OCI-LY3 (cell line): ENCODE measurements at regions not wholly inside any gene's neighbourhood (a gene's known extent, or its start where the extent isn't known, plus 50 kb on each side); places are given as distances from the start of the nearest gene placed in this dataset.
A peak's percentile ranks its signal among the peaks of the same experiment; 100 is the strongest.

Source experiments
- H2AFZ ChIP-seq: fragments of 200-600, 300-600 bp; shearing (Covaris generic); 2 replicates; pipeline ENCODE4 v1.6.0; 2014; ENCODE audit warnings: antibody characterized with exemption, low read depth, low read length
- H3K27ac ChIP-seq: fragments of 200-600, 300-600 bp; sonication (generic); 2 replicates; pipeline ENCODE4 v1.5.1; 2014; ENCODE audit warnings: mild to moderate bottlenecking, low read length, moderate library complexity, mixed read lengths
- H3K27me3 ChIP-seq: fragments of 200-600, 300-600 bp; sonication (generic); 2 replicates; pipeline ENCODE4 v1.6.1; 2014; ENCODE audit warnings: low read depth, low read length, mixed read lengths
- H3K36me3 ChIP-seq: fragments of 200-600, 300-600 bp; sonication (generic); replicated peaks from 2 replicates; pipeline ENCODE3; 2014; ENCODE audit warnings: low read depth, low read length, mixed read lengths
- H3K4me1 ChIP-seq: fragments of 300-600, 200-600 bp; sonication (generic); 2 replicates; pipeline ENCODE4 v1.6.1; 2014; ENCODE audit warnings: low read length, mixed read lengths
- H3K4me2 ChIP-seq: fragments of 200-600, 300-600 bp; sonication (generic); 2 replicates; pipeline ENCODE4 v1.6.1; 2014; ENCODE audit warnings: low read length, mixed read lengths
- H3K4me3 ChIP-seq: fragments of 300-600, 200-600 bp; sonication (generic); 2 replicates; pipeline ENCODE4 v1.5.1; 2014; ENCODE audit warnings: antibody characterized with exemption, mild to moderate bottlenecking, low read length, moderate library complexity
- H3K79me2 ChIP-seq: fragments of 300-600, 200-600 bp; shearing (Covaris generic); 2 replicates; pipeline ENCODE4 v1.6.1; 2014; ENCODE audit warnings: mild to moderate bottlenecking, low read length, mixed read lengths
- H3K9ac ChIP-seq: fragments of 300-600, 200-600 bp; shearing (Covaris generic); 2 replicates; pipeline ENCODE4 v1.6.0; 2014; ENCODE audit warnings: mild to moderate bottlenecking, low read length, moderate library complexity
- H3K9me3 ChIP-seq: fragments of 200-600, 300-600 bp; shearing (Covaris generic); 2 replicates; pipeline ENCODE4 v1.6.1; 2014; ENCODE audit warnings: low read length, mixed read lengths; ENCODE audit not compliant: insufficient read depth
- H4K20me1 ChIP-seq: fragments of 200-600, 300-600 bp; sonication (generic); 2 replicates; pipeline ENCODE4 v1.6.1; 2016; ENCODE audit warnings: low read length, mixed read lengths; ENCODE audit not compliant: insufficient read depth
- EZH2phosphoT487 ChIP-seq: fragments of 200-600 bp; shearing (Covaris generic); IDR thresholded peaks from 2 replicates; pipeline ENCODE4 v1.6.1; 2018; ENCODE audit warnings: antibody characterized with exemption, mixed run types, low read depth
- TF ChIP-seq, protein P1 (sequence below): fragments of 200-600, 300-600 bp; sonication (generic); IDR thresholded peaks from 2 replicates; pipeline ENCODE4 v1.5.1; 2014; ENCODE audit warnings: antibody characterized with exemption, low read length, low read depth

GRCh38 chr5:125336401-125336800, 590.0 kb upstream of the ZNF608 start:
- Histone ChIP-seq H4K20me1 (no peaks in the 10 kb centered on the region), H3K27me3 (no peaks in the 10 kb centered on the region), H3K27ac (no peak overlapping the region), H3K9me3 (no peaks in the 10 kb centered on the region), H3K36me3 (no peaks in the 10 kb centered on the region), H3K4me1 (peaks cover 10% of the 10 kb centered on the region), H2AFZ (no peak overlapping the region), H3K4me3 (no peak overlapping the region), H3K4me2 (no peak overlapping the region), H3K9ac (no peak overlapping the region), H3K79me2 (no peaks in the 10 kb centered on the region)
- TF ChIP-seq, protein P1, sequence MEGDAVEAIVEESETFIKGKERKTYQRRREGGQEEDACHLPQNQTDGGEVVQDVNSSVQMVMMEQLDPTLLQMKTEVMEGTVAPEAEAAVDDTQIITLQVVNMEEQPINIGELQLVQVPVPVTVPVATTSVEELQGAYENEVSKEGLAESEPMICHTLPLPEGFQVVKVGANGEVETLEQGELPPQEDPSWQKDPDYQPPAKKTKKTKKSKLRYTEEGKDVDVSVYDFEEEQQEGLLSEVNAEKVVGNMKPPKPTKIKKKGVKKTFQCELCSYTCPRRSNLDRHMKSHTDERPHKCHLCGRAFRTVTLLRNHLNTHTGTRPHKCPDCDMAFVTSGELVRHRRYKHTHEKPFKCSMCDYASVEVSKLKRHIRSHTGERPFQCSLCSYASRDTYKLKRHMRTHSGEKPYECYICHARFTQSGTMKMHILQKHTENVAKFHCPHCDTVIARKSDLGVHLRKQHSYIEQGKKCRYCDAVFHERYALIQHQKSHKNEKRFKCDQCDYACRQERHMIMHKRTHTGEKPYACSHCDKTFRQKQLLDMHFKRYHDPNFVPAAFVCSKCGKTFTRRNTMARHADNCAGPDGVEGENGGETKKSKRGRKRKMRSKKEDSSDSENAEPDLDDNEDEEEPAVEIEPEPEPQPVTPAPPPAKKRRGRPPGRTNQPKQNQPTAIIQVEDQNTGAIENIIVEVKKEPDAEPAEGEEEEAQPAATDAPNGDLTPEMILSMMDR, result no peak
- TF ChIP-seq EZH2phosphoT487, result no peak

DNA sequence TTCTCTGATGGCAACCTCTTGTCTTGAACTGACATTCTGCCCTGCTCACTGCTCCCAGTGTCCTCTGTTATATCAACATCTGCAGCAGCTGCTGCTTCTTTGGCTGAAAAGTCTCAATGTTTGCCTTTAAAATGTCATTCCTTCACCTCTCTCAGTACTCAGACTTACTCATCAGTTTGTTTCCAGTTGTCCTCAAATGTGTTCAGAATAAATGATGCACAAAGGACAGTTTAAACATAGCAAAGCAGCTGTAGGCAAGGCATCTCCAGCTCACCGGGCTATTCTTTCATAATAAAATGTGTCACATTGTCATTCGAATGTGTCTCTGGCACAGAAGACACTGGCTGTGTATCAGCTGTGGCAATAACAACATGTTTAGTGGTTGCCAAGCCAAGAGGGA, 590.9 kb upstream of the ZNF608 start:
- Histone ChIP-seq H2AFZ (no peak overlapping the region), H3K4me2 (no peak overlapping the region)

GRCh38 chr5:125338440-125339174, 592.2 kb upstream of the ZNF608 start:
- no peaks in the 10 kb centered on the region for H4K20me1 ChIP-seq
- peaks cover 10% of the 10 kb centered on the region for H3K4me1 ChIP-seq
- no peaks in the 10 kb centered on the region for H3K36me3 ChIP-seq
- H2AFZ ChIP-seq, result no peak overlapping the region
- no peaks in the 10 kb centered on the region for H3K27me3 ChIP-seq
- TF ChIP-seq, protein P1, result peak; percentile 18
- no peak for TF ChIP-seq EZH2phosphoT487
- no peaks in the 10 kb centered on the region for H3K9me3 ChIP-seq
- H3K9ac ChIP-seq, result no peak overlapping the region
- no peak overlapping the region for H3K27ac ChIP-seq
- no peak overlapping the region for H3K4me3 ChIP-seq
- no peaks in the 10 kb centered on the region for H3K79me2 ChIP-seq
- no peak overlapping the region for H3K4me2 ChIP-seq

More for the DNA sequence above, 590.9 kb upstream of the ZNF608 start:
- Histone ChIP-seq H4K20me1 (no peaks in the 10 kb centered on the region), H3K79me2 (no peaks in the 10 kb centered on the region), H3K4me3 (no peak overlapping the region), H3K9me3 (no peaks in the 10 kb centered on the region), H3K9ac (no peak overlapping the region), H3K27me3 (no peaks in the 10 kb centered on the region), H3K27ac (no peak overlapping the region), H3K36me3 (no peaks in the 10 kb centered on the region), H3K4me1 (peaks cover 10% of the 10 kb centered on the region)
- TF ChIP-seq EZH2phosphoT487, result no peak
- TF ChIP-seq, protein P1, result no peak

GRCh38 chr5:125341436-125341835, 595.0 kb upstream of the ZNF608 start:
- H3K4me1 ChIP-seq, result peaks cover 10% of the 10 kb centered on the region
- no peaks in the 10 kb centered on the region for H3K27me3 ChIP-seq
- no peak overlapping the region for H3K4me3 ChIP-seq
- no peak overlapping the region for H3K4me2 ChIP-seq
- no peaks in the 10 kb centered on the region for H3K79me2 ChIP-seq
- no peak overlapping the region for H3K9ac ChIP-seq
- no peaks in the 10 kb centered on the region for H3K9me3 ChIP-seq
- no peaks in the 10 kb centered on the region for H4K20me1 ChIP-seq
- H3K27ac ChIP-seq, result no peak overlapping the region
- H3K36me3 ChIP-seq, result no peaks in the 10 kb centered on the region
- no peak overlapping the region for H2AFZ ChIP-seq
- TF ChIP-seq, protein P1, result no peak
- no peak for TF ChIP-seq EZH2phosphoT487
